GM23338 (cell line): ENCODE measurements at regions not wholly inside any gene's neighbourhood (a gene's known extent, or its start where the extent isn't known, plus 50 kb on each side); places are given as distances from the start of the nearest gene placed in this dataset.

ENCODE experiments used
- ATAC-seq: fragments of 200-7000 bp; cut with Tn5 transposase; 3 replicates; pipeline ENCODE4 v1.9.1; 2020
- DNase-seq: peaks from one replicate; pipeline ENCODE4 v3.0.0-alpha.2; 2015; ENCODE audit warnings: low spot score
- H2AFZ ChIP-seq: fragments of 200-600 bp; sonication (generic); 2 replicates; pipeline ENCODE4 v1.8.0; 2016; ENCODE audit warnings: antibody characterized with exemption, mild to moderate bottlenecking, moderate library complexity
- H3F3A ChIP-seq: fragments of 200-600 bp; sonication (generic); replicated peaks from 2 replicates; pipeline ENCODE4 v1.8.0; 2017; ENCODE audit warnings: antibody characterized with exemption, mixed run types, low read depth
- H3K27ac ChIP-seq: fragments of 200-600 bp; sonication (generic); 2 replicates; pipeline ENCODE4 v1.6.1; 2016; ENCODE audit warnings: low read depth
- H3K27me3 ChIP-seq: fragments of 200-600 bp; sonication (generic); 2 replicates; pipeline ENCODE4 v1.8.0; 2016; ENCODE audit warnings: mild to moderate bottlenecking, mixed run types, moderate library complexity; ENCODE audit not compliant: insufficient read depth
- H3K36me3 ChIP-seq: fragments of 200-600 bp; sonication (generic); 2 replicates; pipeline ENCODE4 v1.8.0; 2016; ENCODE audit warnings: mild to moderate bottlenecking; ENCODE audit not compliant: insufficient read depth
- H3K4me1 ChIP-seq: fragments of 200-600 bp; sonication (generic); 2 replicates; pipeline ENCODE4 v1.8.0; 2016; ENCODE audit warnings: mild to moderate bottlenecking, moderate library complexity; ENCODE audit not compliant: insufficient read depth
- H3K4me2 ChIP-seq: fragments of 200-600 bp; sonication (generic); 2 replicates; pipeline ENCODE4 v1.7.1; 2017; ENCODE audit warnings: mixed run types
- H3K4me3 ChIP-seq: fragments of 200-600 bp; sonication (generic); 2 replicates; pipeline ENCODE4 v1.6.1; 2016; ENCODE audit warnings: mixed run types
- H3K79me2 ChIP-seq: fragments of 200-600 bp; sonication (generic); replicated peaks from 2 replicates; pipeline ENCODE4 v1.8.0; 2017; ENCODE audit warnings: mild to moderate bottlenecking; ENCODE audit not compliant: insufficient read depth
- H3K9me2 ChIP-seq: fragments of 200-600 bp; sonication (generic); 2 replicates; pipeline ENCODE4 v1.8.0; 2017; ENCODE audit not compliant: insufficient read depth
- H4K20me1 ChIP-seq: fragments of 200-600 bp; sonication (generic); replicated peaks from 2 replicates; pipeline ENCODE4 v1.8.0; 2017; ENCODE audit warnings: mild to moderate bottlenecking; ENCODE audit not compliant: insufficient read depth
- H3K27ac Mint-ChIP-seq: 2 replicates; pipeline ENCODE4 v1.8.0; 2020; ENCODE audit warnings: inconsistent platforms, mild to moderate bottlenecking, moderate library complexity, mixed read lengths
- H3K27me3 Mint-ChIP-seq: 3 replicates; pipeline ENCODE4 v1.8.0; 2022; ENCODE audit warnings: low read depth, mild to moderate bottlenecking, moderate library complexity, mixed read lengths, inconsistent platforms; ENCODE audit not compliant: insufficient read depth, poor library complexity
- H3K36me3 Mint-ChIP-seq: 3 replicates; pipeline ENCODE4 v1.8.0; 2021; ENCODE audit warnings: low read depth, mild to moderate bottlenecking, inconsistent platforms, moderate library complexity, mixed read lengths
- H3K4me1 Mint-ChIP-seq: 3 replicates; pipeline ENCODE4 v1.8.0; 2020; ENCODE audit warnings: mild to moderate bottlenecking, inconsistent platforms, mixed read lengths
- H3K4me3 Mint-ChIP-seq: 3 replicates; pipeline ENCODE4 v1.8.0; 2021; ENCODE audit warnings: moderate library complexity, mild to moderate bottlenecking, inconsistent platforms, mixed read lengths
- H3K9me3 Mint-ChIP-seq: 3 replicates; pipeline ENCODE4 v1.8.0; 2020; ENCODE audit warnings: moderate library complexity, mild to moderate bottlenecking, inconsistent platforms, mixed read lengths
- CREB1 ChIP-seq: fragments of 250-450 bp; sonication (Bioruptor Pico); IDR thresholded peaks from 2 replicates; pipeline ENCODE4 v1.5.0; 2020; ENCODE audit warnings: low read depth, mild to moderate bottlenecking, moderate library complexity
- CTCF ChIP-seq, 2 experiments: fragments of 200-600 bp in 1 of 2; sonication (generic) in 1 of 2; conservative IDR thresholded peaks; 2 replicates each; pipeline versions ENCODE4 v1.5.1 to v1.6.1; 2016 to 2017; ENCODE audit warnings: antibody characterized with exemption in 2 of 2, low read depth in 2 of 2, mild to moderate bottlenecking in 2 of 2, moderate library complexity in 1 of 2
- EZH2 ChIP-seq: fragments of 200-600 bp; sonication (generic); IDR thresholded peaks from one replicate; pipeline ENCODE4 v1.8.0; 2017; ENCODE audit warnings: antibody characterized with exemption, mild to moderate bottlenecking, low read depth; ENCODE audit not compliant: unreplicated experiment
- EZH2phosphoT487 ChIP-seq: fragments of 200-600 bp; sonication (generic); IDR thresholded peaks from one replicate; pipeline ENCODE4 v1.8.1; 2018; ENCODE audit warnings: antibody characterized with exemption; ENCODE audit not compliant: unreplicated experiment
- JUNB ChIP-seq: IDR thresholded peaks from one replicate; pipeline ENCODE4 v1.6.1; 2016; ENCODE audit warnings: antibody characterized with exemption; ENCODE audit not compliant: unreplicated experiment
- NANOG ChIP-seq: IDR thresholded peaks from 2 replicates; pipeline ENCODE4 v1.6.1; 2016; ENCODE audit warnings: antibody characterized with exemption, borderline replicate concordance
- POLR2AphosphoS5 ChIP-seq: IDR thresholded peaks from 2 replicates; pipeline ENCODE4 v1.6.1; 2016; ENCODE audit warnings: antibody characterized with exemption, low read depth
- STAT1 ChIP-seq: IDR thresholded peaks from one replicate; pipeline ENCODE4 v1.6.1; 2016; ENCODE audit warnings: antibody characterized with exemption; ENCODE audit not compliant: unreplicated experiment
- ZNF114 ChIP-seq: fragments of 250-450 bp; sonication (Bioruptor Pico); IDR thresholded peaks from 2 replicates; pipeline ENCODE4 v1.5.0; 2020; ENCODE audit warnings: mild to moderate bottlenecking, moderate library complexity
- ZNF331 ChIP-seq: fragments of 250-450 bp; sonication (Bioruptor Pico); IDR thresholded peaks from 2 replicates; pipeline ENCODE4 v1.5.0; 2020; ENCODE audit warnings: low read depth, mild to moderate bottlenecking, moderate library complexity
- ZNF462 ChIP-seq: fragments of 250-450 bp; sonication (Bioruptor Pico); IDR thresholded peaks from 2 replicates; pipeline ENCODE4 v1.5.0; 2020; ENCODE audit warnings: mild to moderate bottlenecking, moderate library complexity
- TF ChIP-seq, protein P1 (sequence below): IDR thresholded peaks from 2 replicates; pipeline ENCODE4 v1.6.1; 2016; ENCODE audit warnings: antibody characterized with exemption
- TF ChIP-seq, protein P2 (sequence below): IDR thresholded peaks from one replicate; pipeline ENCODE4 v1.6.1; 2018; ENCODE audit warnings: antibody characterized with exemption; ENCODE audit not compliant: unreplicated experiment

DNA sequence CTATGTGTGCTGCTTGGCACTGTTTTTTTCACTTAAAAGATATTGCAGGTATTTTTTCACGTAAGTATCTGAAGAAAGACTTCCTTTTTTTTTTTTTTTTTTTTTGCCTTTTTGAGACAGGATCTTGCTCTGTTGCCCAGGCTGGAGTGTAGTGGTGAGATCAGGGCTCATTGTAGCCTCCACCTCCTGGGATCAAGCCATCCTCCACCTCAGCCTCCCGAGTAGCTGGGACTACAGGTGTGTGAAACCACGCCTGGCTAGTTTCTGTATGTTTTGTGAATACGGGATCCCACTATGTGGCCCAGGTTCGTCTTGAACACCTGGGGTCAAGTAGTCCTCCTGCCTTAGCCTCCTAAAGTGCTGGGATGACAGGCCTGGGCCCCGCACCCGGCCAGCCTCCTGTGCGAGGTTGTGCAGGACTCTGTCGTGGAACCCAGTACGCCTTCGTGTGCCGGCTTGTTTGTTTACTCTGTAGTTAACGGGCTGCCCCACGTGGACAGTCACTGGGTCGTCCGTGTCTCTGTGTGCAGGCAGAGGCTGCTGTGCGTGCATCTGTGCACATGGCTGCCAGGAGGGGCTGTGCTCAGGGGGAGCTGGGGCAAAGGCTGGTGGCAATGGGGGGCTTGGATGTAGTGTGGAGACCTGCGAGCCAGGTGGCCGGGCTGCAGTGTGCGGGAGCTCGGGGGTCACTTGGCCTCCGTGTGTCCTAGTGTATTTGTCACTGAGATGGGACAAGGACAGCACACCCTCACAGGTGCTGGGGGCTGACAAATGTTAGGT lies 179.5 kb downstream of the ADRA2C start:
- TF ChIP-seq, protein P1, sequence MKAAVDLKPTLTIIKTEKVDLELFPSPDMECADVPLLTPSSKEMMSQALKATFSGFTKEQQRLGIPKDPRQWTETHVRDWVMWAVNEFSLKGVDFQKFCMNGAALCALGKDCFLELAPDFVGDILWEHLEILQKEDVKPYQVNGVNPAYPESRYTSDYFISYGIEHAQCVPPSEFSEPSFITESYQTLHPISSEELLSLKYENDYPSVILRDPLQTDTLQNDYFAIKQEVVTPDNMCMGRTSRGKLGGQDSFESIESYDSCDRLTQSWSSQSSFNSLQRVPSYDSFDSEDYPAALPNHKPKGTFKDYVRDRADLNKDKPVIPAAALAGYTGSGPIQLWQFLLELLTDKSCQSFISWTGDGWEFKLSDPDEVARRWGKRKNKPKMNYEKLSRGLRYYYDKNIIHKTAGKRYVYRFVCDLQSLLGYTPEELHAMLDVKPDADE = no peak
- TF ChIP-seq EZH2phosphoT487 = no peak
- no peak for TF ChIP-seq CREB1 (CRISPR knock-in tag)
- TF ChIP-seq JUNB = no peak
- no peak for TF ChIP-seq STAT1
- TF ChIP-seq ZNF462 (CRISPR knock-in tag) = no peak
- TF ChIP-seq, protein P2, sequence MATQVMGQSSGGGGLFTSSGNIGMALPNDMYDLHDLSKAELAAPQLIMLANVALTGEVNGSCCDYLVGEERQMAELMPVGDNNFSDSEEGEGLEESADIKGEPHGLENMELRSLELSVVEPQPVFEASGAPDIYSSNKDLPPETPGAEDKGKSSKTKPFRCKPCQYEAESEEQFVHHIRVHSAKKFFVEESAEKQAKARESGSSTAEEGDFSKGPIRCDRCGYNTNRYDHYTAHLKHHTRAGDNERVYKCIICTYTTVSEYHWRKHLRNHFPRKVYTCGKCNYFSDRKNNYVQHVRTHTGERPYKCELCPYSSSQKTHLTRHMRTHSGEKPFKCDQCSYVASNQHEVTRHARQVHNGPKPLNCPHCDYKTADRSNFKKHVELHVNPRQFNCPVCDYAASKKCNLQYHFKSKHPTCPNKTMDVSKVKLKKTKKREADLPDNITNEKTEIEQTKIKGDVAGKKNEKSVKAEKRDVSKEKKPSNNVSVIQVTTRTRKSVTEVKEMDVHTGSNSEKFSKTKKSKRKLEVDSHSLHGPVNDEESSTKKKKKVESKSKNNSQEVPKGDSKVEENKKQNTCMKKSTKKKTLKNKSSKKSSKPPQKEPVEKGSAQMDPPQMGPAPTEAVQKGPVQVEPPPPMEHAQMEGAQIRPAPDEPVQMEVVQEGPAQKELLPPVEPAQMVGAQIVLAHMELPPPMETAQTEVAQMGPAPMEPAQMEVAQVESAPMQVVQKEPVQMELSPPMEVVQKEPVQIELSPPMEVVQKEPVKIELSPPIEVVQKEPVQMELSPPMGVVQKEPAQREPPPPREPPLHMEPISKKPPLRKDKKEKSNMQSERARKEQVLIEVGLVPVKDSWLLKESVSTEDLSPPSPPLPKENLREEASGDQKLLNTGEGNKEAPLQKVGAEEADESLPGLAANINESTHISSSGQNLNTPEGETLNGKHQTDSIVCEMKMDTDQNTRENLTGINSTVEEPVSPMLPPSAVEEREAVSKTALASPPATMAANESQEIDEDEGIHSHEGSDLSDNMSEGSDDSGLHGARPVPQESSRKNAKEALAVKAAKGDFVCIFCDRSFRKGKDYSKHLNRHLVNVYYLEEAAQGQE = no peak
- TF ChIP-seq NANOG = no peak
- no peak for TF ChIP-seq EZH2
- TF ChIP-seq POLR2AphosphoS5 = no peak
- no peak for TF ChIP-seq ZNF114
- no peak for TF ChIP-seq ZNF331 (CRISPR knock-in tag)
- no peak for TF ChIP-seq CTCF (conservative IDR thresholded peaks at IDR 0.05; ENCODE audit: low read depth in 2 of 2)
- Histone ChIP-seq H4K20me1 (no peaks in the 10 kb centered on the region), H3K79me2 (no peaks in the 10 kb centered on the region), H2AFZ (no peak overlapping the region), H3K36me3 (no peaks in the 10 kb centered on the region), H3K27me3 (no peaks in the 10 kb centered on the region), H3K4me3 (no peak overlapping the region), H3K4me2 (no peak overlapping the region), H3K4me1 (no peaks in the 10 kb centered on the region), H3K27ac (no peak overlapping the region), H3F3A (no peaks in the 10 kb centered on the region), H3K9me2 (no peaks in the 10 kb centered on the region)
- H3K4me1 Mint-ChIP-seq = peaks cover 12% of the 10 kb centered on the region
- H3K4me3 Mint-ChIP-seq = no peak overlapping the region
- ATAC-seq (no peak), DNase-seq (no peak)
- no peak overlapping the region for H3K27ac Mint-ChIP-seq
- no peaks in the 10 kb centered on the region; the same call in 2 of the 3 replicates for H3K9me3 Mint-ChIP-seq
- peaks cover 8% of the 10 kb centered on the region for H3K27me3 Mint-ChIP-seq
- H3K36me3 Mint-ChIP-seq = peaks cover 20% of the 10 kb centered on the region
